Smooth muscle cell (in vitro differentiated cells): ENCODE measurements at regions not wholly inside any gene's neighbourhood (a gene's known extent, or its start where the extent isn't known, plus 50 kb on each side); places are given as distances from the start of the nearest gene placed in this dataset.

Experiments
- DNase-seq: peaks from one replicate; lab custom pipeline; 2025; ENCODE audit not compliant: unreplicated experiment; lab: John Stamatoyannopoulos, UW
- H2AFZ ChIP-seq: fragments of 200-600 bp; sonication (generic); 2 replicates; pipeline ENCODE4 v1.6.0; 2016; ENCODE audit warnings: antibody characterized with exemption, low read depth, mild to moderate bottlenecking
- H3F3A ChIP-seq: fragments of 200-600 bp; sonication (generic); 2 replicates; pipeline ENCODE4 v1.6.0; 2017; ENCODE audit warnings: antibody characterized with exemption, low read depth
- H3K27ac ChIP-seq: fragments of 200-600 bp; sonication (generic); 2 replicates; pipeline ENCODE4 v1.5.1; 2016; ENCODE audit warnings: low read depth, mild to moderate bottlenecking
- H3K27me3 ChIP-seq: fragments of 200-600 bp; sonication (generic); 2 replicates; pipeline ENCODE4 v1.6.1; 2016; ENCODE audit warnings: low read depth, mild to moderate bottlenecking
- H3K36me3 ChIP-seq: fragments of 200-600 bp; sonication (generic); 2 replicates; pipeline ENCODE4 v1.5.1; 2016; ENCODE audit warnings: low read depth
- H3K4me1 ChIP-seq: fragments of 200-600 bp; sonication (generic); 2 replicates; pipeline ENCODE4 v1.5.1; 2016; ENCODE audit warnings: low read depth
- H3K4me2 ChIP-seq: fragments of 200-600 bp; sonication (generic); 2 replicates; pipeline ENCODE4 v1.6.0; 2016; ENCODE audit warnings: mild to moderate bottlenecking
- H3K4me3 ChIP-seq: fragments of 200-600 bp; sonication (generic); 2 replicates; pipeline ENCODE4 v1.5.1; 2016; ENCODE audit warnings: mild to moderate bottlenecking
- H3K79me2 ChIP-seq: fragments of 200-600 bp; sonication (generic); 2 replicates; pipeline ENCODE4 v1.6.0; 2016; ENCODE audit warnings: low read depth, mild to moderate bottlenecking
- H3K9ac ChIP-seq: fragments of 200-600 bp; sonication (generic); 2 replicates; pipeline ENCODE4 v1.6.0; 2016; ENCODE audit warnings: low read depth
- H3K9me3 ChIP-seq: fragments of 200-600 bp; sonication (generic); replicated peaks from 2 replicates; pipeline ENCODE4 v1.5.1; 2016; ENCODE audit warnings: low read depth
- H4K20me1 ChIP-seq: fragments of 200-600 bp; sonication (generic); 2 replicates; pipeline ENCODE4 v1.6.0; 2016; ENCODE audit warnings: low read depth
- CTCF ChIP-seq: fragments of 200-600 bp; sonication (generic); IDR thresholded peaks from 2 replicates; pipeline ENCODE4 v1.5.1; 2017; ENCODE audit warnings: borderline replicate concordance, mild to moderate bottlenecking, antibody characterized with exemption; ENCODE audit not compliant: insufficient read depth, poor library complexity, severe bottlenecking
- WGBS: methylation state at CpG from one replicate; pipeline ENCODE4 v1.1.7; 2016; ENCODE audit warnings: low lambda C conversion rate; 5-methylcytosine and 5-hydroxymethylcytosine counted together

GRCh38 chr18:56108478-56109367 lies 520.7 kb upstream of the TCF4 start:
- 76% methylated on average over 4 of the region's 4 CpGs for WGBS
- Histone ChIP-seq H3K4me2 (peak overlapping the region; percentile 64), H3K4me1 (peaks cover 12% of the 10 kb centered on the region), H3K36me3 (no peaks in the 10 kb centered on the region), H3K79me2 (no peaks in the 10 kb centered on the region), H3K27me3 (no peaks in the 10 kb centered on the region), H2AFZ (peak overlapping the region; percentile 21), H4K20me1 (no peaks in the 10 kb centered on the region), H3K9me3 (peaks cover 6% of the 10 kb centered on the region), H3K27ac (no peak overlapping the region), H3K4me3 (no peak overlapping the region), H3K9ac (no peak overlapping the region), H3F3A (no peaks in the 10 kb centered on the region)
- DNase-seq: no peak
- TF ChIP-seq CTCF: no peak

- Histone ChIP-seq H3K27ac (no peak overlapping the region), H3K79me2 (no peaks in the 10 kb centered on the region), H3K36me3 (no peaks in the 10 kb centered on the region), H2AFZ (peak overlapping the region; percentile 21), H3K9me3 (peaks cover 6% of the 10 kb centered on the region), H3K4me2 (peak overlapping the region; percentile 64), H4K20me1 (no peaks in the 10 kb centered on the region), H3K4me1 (peaks cover 12% of the 10 kb centered on the region), H3K4me3 (no peak overlapping the region), H3K27me3 (no peaks in the 10 kb centered on the region), H3K9ac (no peak overlapping the region), H3F3A (no peaks in the 10 kb centered on the region)
- TF ChIP-seq CTCF: no peak
- DNase-seq: no peak
- 68% methylated on average over 5 of the region's 5 CpGs for WGBS
Measured at GRCh38 chr18:56107821-56108477, 520.0 kb upstream of the TCF4 start.

GRCh38 chr18:56100090-56100722 lies 512.2 kb upstream of the TCF4 start:
- no peaks in the 10 kb centered on the region for H3K27me3 ChIP-seq
- no peak overlapping the region for H3K27ac ChIP-seq
- no peak for TF ChIP-seq CTCF
- H3K9me3 ChIP-seq: peaks cover 6% of the 10 kb centered on the region
- no peaks in the 10 kb centered on the region for H3K79me2 ChIP-seq
- no peak for DNase-seq
- H3F3A ChIP-seq: no peaks in the 10 kb centered on the region
- 95% methylated on average over 6 of the region's 6 CpGs for WGBS
- H3K4me3 ChIP-seq: no peak overlapping the region
- H3K36me3 ChIP-seq: no peaks in the 10 kb centered on the region
- no peaks in the 10 kb centered on the region for H4K20me1 ChIP-seq
- H3K9ac ChIP-seq: no peak overlapping the region
- H3K4me2 ChIP-seq: no peak overlapping the region
- no peak overlapping the region for H2AFZ ChIP-seq
- H3K4me1 ChIP-seq: no peaks in the 10 kb centered on the region
